Immature natural killer cell (primary cell): ENCODE measurements at regions not wholly inside any gene's neighbourhood (a gene's known extent, or its start where the extent isn't known, plus 50 kb on each side); places are given as distances from the start of the nearest gene placed in this dataset.
A peak's percentile ranks its signal among the peaks of the same experiment; 100 is the strongest.

ENCODE experiments used
- DNase-seq, 3 donors: peaks; one replicate each; pipeline ENCODE4 v3.0.0; 2022; ENCODE audit warnings: mixed read lengths in 1 of 3
- H3K27ac Mint-ChIP-seq, 6 donors: one replicate each; pipeline ENCODE4 v1.8.0; 2020; ENCODE audit warnings: mixed read lengths in 6 of 6, mild to moderate bottlenecking in 5 of 6, inconsistent platforms in 4 of 6, moderate library complexity in 3 of 6
- H3K27me3 Mint-ChIP-seq, 3 donors: one replicate each; pipeline ENCODE4 v1.8.0; 2020 to 2021; ENCODE audit warnings: low read depth in 3 of 3, mild to moderate bottlenecking in 3 of 3, mixed read lengths in 3 of 3, moderate library complexity in 3 of 3, inconsistent platforms in 1 of 3
- H3K36me3 Mint-ChIP-seq, 3 donors: one replicate each; pipeline ENCODE4 v1.8.0; 2020; ENCODE audit warnings: mixed read lengths in 3 of 3, inconsistent platforms in 2 of 3, mild to moderate bottlenecking in 2 of 3
- H3K4me1 Mint-ChIP-seq, 2 donors: one replicate each; pipeline ENCODE4 v1.8.0; 2020; ENCODE audit warnings: inconsistent platforms in 2 of 2, mild to moderate bottlenecking in 2 of 2, mixed read lengths in 2 of 2, moderate library complexity in 1 of 2
- H3K4me3 Mint-ChIP-seq, 5 donors: one replicate each; pipeline ENCODE4 v1.8.0; 2020; ENCODE audit warnings: mild to moderate bottlenecking in 5 of 5, mixed read lengths in 5 of 5, inconsistent platforms in 3 of 5, moderate library complexity in 3 of 5
- H3K9me3 Mint-ChIP-seq, 6 donors: one replicate each; pipeline ENCODE4 v1.8.0; 2020; ENCODE audit warnings: mild to moderate bottlenecking in 6 of 6, mixed read lengths in 6 of 6, inconsistent platforms in 4 of 6, moderate library complexity in 3 of 6

GRCh38 chr3:40621252-40621651 is 96.5 kb downstream of the ZNF621 start:
- H3K4me3 Mint-ChIP-seq = no peak overlapping the region
- peaks cover 1 to 13% (median 2%) of the 10 kb centered on the region in 3 donors for H3K27me3 Mint-ChIP-seq
- no peak for DNase-seq
- H3K9me3 Mint-ChIP-seq = peaks cover 0 to 2% (median 0%) of the 10 kb centered on the region in 6 donors
- no peak overlapping the region for H3K27ac Mint-ChIP-seq
- H3K4me1 Mint-ChIP-seq = peaks cover 0 to 2% of the 10 kb centered on the region in 2 donors
- no peaks in the 10 kb centered on the region for H3K36me3 Mint-ChIP-seq

GRCh38 chr3:40623567-40623966 is 98.8 kb downstream of the ZNF621 start:
- peak; percentile 21 to 39 (median 30) for DNase-seq
- Mint-ChIP-seq H3K9me3 (peaks cover 0 to 2% (median 0%) of the 10 kb centered on the region in 6 donors), H3K36me3 (no peaks in the 10 kb centered on the region), H3K27ac (no peak overlapping the region), H3K4me3 (no peak overlapping the region), H3K4me1 (peaks cover 0 to 2% of the 10 kb centered on the region in 2 donors), H3K27me3 (peaks cover 1 to 5% (median 1%) of the 10 kb centered on the region in 3 donors)

- no peak for DNase-seq
- H3K9me3 Mint-ChIP-seq = peaks cover 0 to 3% (median under 1%) of the 10 kb centered on the region in 6 donors
- H3K27me3 Mint-ChIP-seq = peaks cover 0 to 5% (median 0%) of the 10 kb centered on the region in 3 donors
- H3K36me3 Mint-ChIP-seq = peaks cover 0 to 3% (median 0%) of the 10 kb centered on the region in 3 donors
- H3K27ac Mint-ChIP-seq = no peak overlapping the region
- peaks cover 0 to 2% of the 10 kb centered on the region in 2 donors for H3K4me1 Mint-ChIP-seq
- no peak overlapping the region for H3K4me3 Mint-ChIP-seq
These were observed 99.5 kb downstream of the ZNF621 start for GRCh38 chr3:40624189-40624769.

- Mint-ChIP-seq H3K9me3 (peaks cover 0 to 6% (median under 1%) of the 10 kb centered on the region in 6 donors), H3K4me3 (no peak overlapping the region), H3K4me1 (peaks cover 0 to 2% of the 10 kb centered on the region in 2 donors), H3K27ac (no peak overlapping the region), H3K27me3 (peaks cover 0 to 3% (median 2%) of the 10 kb centered on the region in 3 donors), H3K36me3 (peaks cover 0 to 3% (median 0%) of the 10 kb centered on the region in 3 donors)
- DNase-seq = no peak
These were observed 102.3 kb downstream of the ZNF621 start for GRCh38 chr3:40627095-40627494.

- Mint-ChIP-seq H3K9me3 (peaks cover 0 to 10% (median 6%) of the 10 kb centered on the region in 6 donors), H3K27me3 (peaks cover 0 to 3% (median 2%) of the 10 kb centered on the region in 3 donors), H3K4me1 (no peaks in the 10 kb centered on the region), H3K36me3 (peaks cover 0 to 3% (median 3%) of the 10 kb centered on the region in 3 donors), H3K4me3 (no peak overlapping the region), H3K27ac (no peak overlapping the region)
- DNase-seq = no peak
These were observed 104.2 kb downstream of the ZNF621 start for GRCh38 chr3:40628984-40629383.

GRCh38 chr3:40631341-40631995 is 106.7 kb downstream of the ZNF621 start:
- Mint-ChIP-seq H3K36me3 (peaks cover 0 to 3% (median 3%) of the 10 kb centered on the region in 3 donors), H3K27me3 (peaks cover 0 to 2% (median 1%) of the 10 kb centered on the region in 3 donors), H3K9me3 (peaks cover 0 to 10% (median 6%) of the 10 kb centered on the region in 6 donors), H3K4me1 (no peaks in the 10 kb centered on the region), H3K4me3 (peak overlapping the region in 1 of 5 donors; percentile 33), H3K27ac (no peak overlapping the region)
- no peak for DNase-seq

GRCh38 chr3:40637906-40638305 is 113.1 kb downstream of the ZNF621 start:
- H3K27ac Mint-ChIP-seq = no peak overlapping the region
- peaks cover 0 to 3% (median 0%) of the 10 kb centered on the region in 3 donors for H3K36me3 Mint-ChIP-seq
- no peaks in the 10 kb centered on the region for H3K4me1 Mint-ChIP-seq
- H3K27me3 Mint-ChIP-seq = peaks cover 0 to 1% (median 0%) of the 10 kb centered on the region in 3 donors
- H3K4me3 Mint-ChIP-seq = no peak overlapping the region
- peaks cover 0 to 3% (median 0%) of the 10 kb centered on the region in 6 donors for H3K9me3 Mint-ChIP-seq
- no peak for DNase-seq

GRCh38 chr3:40639006-40639405 is 114.2 kb downstream of the ZNF621 start:
- DNase-seq = no peak
- Mint-ChIP-seq H3K4me1 (no peaks in the 10 kb centered on the region), H3K4me3 (no peak overlapping the region), H3K36me3 (no peaks in the 10 kb centered on the region), H3K27me3 (peaks cover 0 to 1% (median 0%) of the 10 kb centered on the region in 3 donors), H3K27ac (no peak overlapping the region), H3K9me3 (peaks cover 0 to 3% (median 0%) of the 10 kb centered on the region in 6 donors)

- DNase-seq = no peak
- H3K27ac Mint-ChIP-seq = no peak overlapping the region
- peaks cover 0 to 2% (median 0%) of the 10 kb centered on the region in 3 donors for H3K27me3 Mint-ChIP-seq
- H3K4me1 Mint-ChIP-seq = no peaks in the 10 kb centered on the region
- no peaks in the 10 kb centered on the region for H3K9me3 Mint-ChIP-seq
- no peak overlapping the region for H3K4me3 Mint-ChIP-seq
- H3K36me3 Mint-ChIP-seq = no peaks in the 10 kb centered on the region
These were observed 118.1 kb downstream of the ZNF621 start for GRCh38 chr3:40642812-40643211.

GRCh38 chr3:40645883-40646282 is 121.1 kb downstream of the ZNF621 start:
- Mint-ChIP-seq H3K27ac (no peak overlapping the region), H3K9me3 (peaks cover 0 to 3% (median 0%) of the 10 kb centered on the region in 6 donors), H3K4me1 (no peaks in the 10 kb centered on the region), H3K4me3 (no peak overlapping the region), H3K27me3 (peaks cover 0 to 2% (median 0%) of the 10 kb centered on the region in 3 donors), H3K36me3 (no peaks in the 10 kb centered on the region)
- no peak for DNase-seq

- Mint-ChIP-seq H3K27ac (no peak overlapping the region), H3K27me3 (peaks cover 0 to 2% (median 1%) of the 10 kb centered on the region in 3 donors), H3K36me3 (no peaks in the 10 kb centered on the region), H3K4me1 (no peaks in the 10 kb centered on the region), H3K9me3 (peaks cover 0 to 3% (median 0%) of the 10 kb centered on the region in 6 donors), H3K4me3 (no peak overlapping the region)
- DNase-seq = no peak
These were observed 124.6 kb downstream of the ZNF621 start for GRCh38 chr3:40649346-40649745.

GRCh38 chr3:40652072-40652471 is 127.3 kb downstream of the ZNF621 start:
- Mint-ChIP-seq H3K9me3 (peaks cover 0 to 3% (median 0%) of the 10 kb centered on the region in 6 donors), H3K27me3 (peaks cover 1 to 12% (median 5%) of the 10 kb centered on the region in 3 donors), H3K4me3 (no peak overlapping the region), H3K4me1 (no peaks in the 10 kb centered on the region), H3K36me3 (no peaks in the 10 kb centered on the region), H3K27ac (no peak overlapping the region)
- DNase-seq = no peak

- no peak overlapping the region for H3K4me3 Mint-ChIP-seq
- peaks cover 1 to 13% (median 3%) of the 10 kb centered on the region in 3 donors for H3K27me3 Mint-ChIP-seq
- no peak for DNase-seq
- H3K4me1 Mint-ChIP-seq = no peaks in the 10 kb centered on the region
- H3K27ac Mint-ChIP-seq = no peak overlapping the region
- H3K36me3 Mint-ChIP-seq = no peaks in the 10 kb centered on the region
- H3K9me3 Mint-ChIP-seq = peaks cover 0 to 2% (median 0%) of the 10 kb centered on the region in 6 donors
These were observed 128.2 kb downstream of the ZNF621 start for GRCh38 chr3:40653001-40653400.

- Mint-ChIP-seq H3K9me3 (no peaks in the 10 kb centered on the region), H3K4me3 (no peak overlapping the region), H3K4me1 (no peaks in the 10 kb centered on the region), H3K36me3 (no peaks in the 10 kb centered on the region), H3K27me3 (peaks cover 1 to 13% (median 3%) of the 10 kb centered on the region in 3 donors), H3K27ac (no peak overlapping the region)
- no peak for DNase-seq
These were observed 129.1 kb downstream of the ZNF621 start for GRCh38 chr3:40653878-40654277.
